ENCODE measurements at regions not wholly inside any gene's neighbourhood (a gene's known extent, or its start where the extent isn't known, plus 50 kb on each side); places are given as distances from the start of the nearest gene placed in this dataset.

DNA sequence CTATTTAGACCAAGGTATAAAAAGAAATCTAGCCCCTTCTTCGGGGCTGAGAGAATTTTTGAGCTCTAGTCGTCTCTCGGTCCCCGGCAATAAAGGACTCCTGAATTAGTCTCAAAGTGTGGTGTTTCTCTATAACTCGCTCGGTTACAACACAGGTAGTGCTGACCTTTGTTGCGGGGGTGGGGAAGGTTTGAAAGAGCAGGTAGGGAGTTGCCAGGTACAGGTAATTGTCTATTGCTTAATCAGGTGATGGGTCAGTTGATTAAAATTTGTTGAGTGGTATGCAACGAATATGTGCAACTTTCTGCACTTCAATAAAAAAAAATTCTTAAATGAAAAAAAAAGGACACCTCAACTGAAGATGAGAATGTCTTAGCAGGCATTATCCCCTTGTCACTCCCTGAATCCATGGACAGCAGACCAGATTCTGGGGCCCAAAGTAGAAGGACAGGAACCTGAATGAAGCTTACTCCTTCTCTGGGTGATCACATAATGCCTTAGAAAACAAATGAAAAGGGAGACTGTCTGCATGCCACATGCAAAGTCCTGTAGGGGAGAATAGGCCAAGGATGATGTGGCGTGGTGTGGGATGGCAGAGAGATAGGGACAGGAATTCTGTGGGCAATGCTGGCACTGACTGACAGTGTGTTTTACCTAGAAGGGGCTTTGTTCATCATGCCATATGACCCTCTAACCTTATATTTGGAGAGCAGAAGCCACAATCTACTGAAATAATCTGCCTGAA, 157.6 kb upstream of the OLIG3 start:
- no peak for DNase-seq (ENCODE audit: low spot score)
- intact Hi-C loops (cut with DNase I) = no loop called here
- no peak for ATAC-seq

GRCh38 chr6:137652961-137653705, 158.9 kb upstream of the OLIG3 start:
- DNase-seq (ENCODE audit: low spot score) = no peak
- intact Hi-C loops (cut with DNase I) = no loop called here
- no peak for ATAC-seq

- intact Hi-C loops (cut with DNase I) = no loop called here
- ATAC-seq = no peak
Observed at GRCh38 chr6:137653706-137654059, 159.5 kb upstream of the OLIG3 start.

GRCh38 chr6:137654365-137654981, 160.3 kb upstream of the OLIG3 start:
- DNase-seq (ENCODE audit: low spot score) (no peak), ATAC-seq (no peak)
- intact Hi-C loops (cut with DNase I) = no loop called here

More at GRCh38 chr6:137653706-137654059, 159.5 kb upstream of the OLIG3 start:
- no peak for DNase-seq (ENCODE audit: low spot score)

GRCh38 chr6:137655291-137655690, 161.1 kb upstream of the OLIG3 start:
- intact Hi-C loops (cut with DNase I) = no loop called here
- DNase-seq (ENCODE audit: low spot score) (no peak), ATAC-seq (no peak)

DNA sequence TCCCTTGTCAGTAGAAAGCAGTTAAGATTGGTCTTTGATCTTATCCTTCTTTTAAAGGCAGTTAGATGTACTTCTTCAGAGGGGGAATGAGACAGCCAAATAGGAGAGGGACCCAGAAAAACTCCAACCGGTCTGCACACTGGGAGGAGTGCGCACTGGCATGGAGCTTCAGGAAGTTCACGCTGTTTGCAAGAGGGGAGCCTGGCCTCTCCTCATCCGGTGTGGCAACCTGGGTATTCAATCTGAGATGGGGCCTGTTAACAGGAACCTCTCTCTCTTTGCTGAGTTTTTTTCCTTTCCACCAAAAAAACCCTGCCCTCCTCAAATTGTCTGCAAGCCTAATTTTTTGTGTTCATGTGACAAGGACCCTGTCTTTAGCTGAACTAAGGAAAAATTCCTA, 162.5 kb upstream of the OLIG3 start:
- no peak for DNase-seq (ENCODE audit: low spot score)
- no peak for ATAC-seq
- intact Hi-C loops (cut with DNase I) = no loop called here

- intact Hi-C loops (cut with DNase I) = no loop called here
- DNase-seq (ENCODE audit: low spot score) (no peak), ATAC-seq (no peak)
Observed at GRCh38 chr6:137657351-137657911, 163.2 kb upstream of the OLIG3 start.

GRCh38 chr6:137658287-137658686, 164.1 kb upstream of the OLIG3 start:
- intact Hi-C loops (cut with DNase I) = no loop called here
- ATAC-seq (no peak), DNase-seq (ENCODE audit: low spot score) (no peak)

- DNase-seq (ENCODE audit: low spot score) (no peak), ATAC-seq (no peak)
- intact Hi-C loops (cut with DNase I) = no loop called here
Observed at GRCh38 chr6:137659871-137660270, 165.7 kb upstream of the OLIG3 start.

- intact Hi-C loops (cut with DNase I) = no loop called here
- DNase-seq (ENCODE audit: low spot score) = no peak
- ATAC-seq = no peak
Observed at GRCh38 chr6:137660296-137660731, 166.1 kb upstream of the OLIG3 start.

DNA sequence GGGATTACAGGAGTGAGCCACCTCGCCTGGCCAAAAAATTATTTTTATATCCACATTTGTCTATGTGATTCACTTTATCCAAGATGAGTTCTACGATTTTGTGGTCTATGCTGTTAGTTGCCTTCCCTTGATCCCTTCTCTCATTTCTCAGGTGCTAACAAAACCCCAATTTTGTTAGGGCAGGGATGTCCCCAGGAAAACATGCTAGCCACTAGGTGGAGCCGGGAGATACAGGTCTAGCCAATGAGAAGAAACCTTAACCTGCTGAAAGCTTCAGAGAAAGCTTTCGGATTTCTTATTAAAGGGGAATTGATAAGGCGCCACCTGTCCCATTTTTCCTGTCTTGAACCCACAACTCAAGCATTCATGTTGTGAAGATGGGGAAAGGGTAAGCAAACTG, 167.4 kb upstream of the OLIG3 start:
- intact Hi-C loops (cut with DNase I) = no loop called here
- no peak for DNase-seq (ENCODE audit: low spot score)
- no peak for ATAC-seq

DNA sequence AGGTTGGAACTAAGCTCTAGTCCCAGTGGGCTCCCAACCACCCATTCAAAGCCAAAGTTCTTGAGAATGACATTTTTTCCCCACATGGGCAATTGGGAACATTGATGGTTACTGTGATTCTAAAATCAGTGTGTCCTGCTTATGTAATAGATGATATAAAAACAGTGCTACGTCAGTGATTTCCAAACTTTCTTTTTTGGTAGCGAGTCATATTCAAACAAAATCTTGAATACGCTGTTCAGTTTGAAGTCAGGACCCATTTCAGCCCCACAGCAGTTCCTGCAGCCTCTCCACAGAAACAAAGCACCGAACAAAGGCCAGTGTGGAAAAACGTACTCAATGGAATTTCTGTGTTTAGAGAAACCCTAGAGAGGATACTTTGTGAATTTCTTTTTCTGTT, 170.0 kb upstream of the OLIG3 start:
- intact Hi-C loops (cut with DNase I) = no loop called here
- peak; percentile 76 for ATAC-seq
- DNase-seq (ENCODE audit: low spot score) = no peak

DNA sequence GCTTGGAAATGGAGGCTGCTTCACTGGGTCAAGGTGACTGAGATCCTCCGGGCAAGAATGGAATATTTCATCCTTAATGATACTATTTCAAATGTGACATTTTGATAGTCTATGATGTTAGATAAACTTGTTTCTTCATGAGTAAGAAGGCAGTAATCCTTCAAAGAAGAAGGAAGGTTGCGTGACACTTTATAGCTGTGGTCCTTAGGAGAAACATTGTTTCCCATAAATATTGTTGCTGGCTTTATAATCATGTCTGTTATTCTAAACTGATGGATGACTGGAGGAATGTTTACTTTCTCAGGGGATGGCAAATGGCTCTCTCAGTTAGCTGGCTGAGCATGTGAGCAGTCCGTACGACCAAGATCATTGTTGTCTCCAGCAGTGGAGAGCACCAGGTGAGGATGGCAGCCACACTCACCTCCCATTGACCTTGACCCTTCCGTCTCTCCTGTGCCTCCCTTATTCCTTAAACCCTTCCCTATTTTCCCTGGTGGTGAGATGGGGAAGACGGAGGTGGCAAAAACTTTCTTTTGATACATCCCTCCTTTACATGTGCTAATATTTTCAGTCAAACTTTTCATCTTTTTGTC, 171.2 kb upstream of the OLIG3 start:
- intact Hi-C loops (cut with DNase I) = no loop called here
- ATAC-seq = no peak
- no peak for DNase-seq (ENCODE audit: low spot score)

DNA sequence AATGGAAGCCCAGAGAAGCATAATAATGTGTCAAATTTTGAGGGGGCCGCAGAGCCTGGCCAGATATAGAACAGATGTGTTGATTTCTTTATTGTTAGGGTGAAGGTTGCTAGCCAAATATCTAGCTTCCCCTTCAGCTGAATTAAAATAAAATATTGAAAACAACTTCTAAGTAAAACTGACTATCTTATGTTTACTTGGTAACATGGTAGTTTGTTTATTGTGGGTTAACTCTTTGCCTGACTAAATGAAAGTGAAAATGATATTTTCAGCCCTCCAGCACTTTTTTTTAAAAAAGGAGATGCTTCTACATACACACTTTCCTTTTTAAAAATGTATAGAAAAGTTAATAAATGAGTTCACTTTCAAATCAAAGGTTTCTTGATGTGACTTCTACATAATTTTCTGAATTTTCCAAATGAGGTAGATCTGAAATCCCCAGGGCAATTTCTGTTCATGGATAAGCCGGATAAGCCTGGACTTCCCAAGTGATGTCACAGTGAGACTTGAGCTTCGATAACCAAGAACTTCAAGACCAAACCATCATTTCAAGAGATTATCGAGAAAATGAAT, 172.1 kb upstream of the OLIG3 start:
- DNase-seq (ENCODE audit: low spot score) (no peak), ATAC-seq (no peak)
- intact Hi-C loops (cut with DNase I) = no loop called here

DNA sequence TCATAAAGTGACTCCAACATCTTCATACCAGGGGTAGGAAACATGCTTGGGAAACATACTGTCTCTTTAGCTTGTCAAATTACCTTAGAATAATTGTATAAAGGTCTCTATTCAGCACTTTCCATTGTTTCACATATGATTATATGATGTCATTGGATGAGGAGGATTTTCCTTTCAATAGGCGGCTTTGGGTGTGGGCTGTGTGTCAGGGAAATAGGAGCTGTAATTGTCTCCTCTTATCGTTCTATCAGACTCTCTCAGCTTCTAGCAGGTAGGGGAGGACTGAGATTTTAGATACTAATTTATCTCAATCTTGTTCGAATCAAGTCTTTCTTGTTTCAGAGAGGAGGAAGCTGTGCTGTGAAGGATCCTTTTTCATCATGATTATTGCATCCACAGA, 179.4 kb upstream of the OLIG3 start:
- intact Hi-C loops (cut with DNase I) = no loop called here
- ATAC-seq (no peak), DNase-seq (ENCODE audit: low spot score) (no peak)

GRCh38 chr6:137676888-137677287, 182.7 kb upstream of the OLIG3 start:
- DNase-seq (ENCODE audit: low spot score) = no peak
- no peak for ATAC-seq
- intact Hi-C loops (cut with DNase I) = no loop called here

DNA sequence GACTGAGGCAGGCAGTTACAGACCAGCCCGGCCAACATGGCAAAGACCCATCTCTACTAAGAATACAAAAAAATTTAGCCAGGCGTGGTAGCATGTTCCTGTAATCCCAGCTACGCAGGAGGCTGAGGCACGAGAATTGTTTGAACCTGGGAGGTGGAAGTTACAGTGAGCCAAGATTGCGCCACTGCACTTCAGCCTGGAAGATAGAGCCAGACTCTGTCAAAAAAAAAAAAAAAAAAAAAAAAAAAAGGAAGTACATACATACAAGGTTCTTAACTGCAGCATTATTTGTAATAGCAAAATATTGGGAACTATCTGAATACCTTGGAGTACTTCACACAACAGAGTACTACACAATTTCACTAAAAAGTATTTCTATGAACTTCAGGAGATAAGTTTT, 183.5 kb upstream of the OLIG3 start:
- no peak for DNase-seq (ENCODE audit: low spot score)
- intact Hi-C loops (cut with DNase I) = no loop called here
- ATAC-seq = no peak

DNA sequence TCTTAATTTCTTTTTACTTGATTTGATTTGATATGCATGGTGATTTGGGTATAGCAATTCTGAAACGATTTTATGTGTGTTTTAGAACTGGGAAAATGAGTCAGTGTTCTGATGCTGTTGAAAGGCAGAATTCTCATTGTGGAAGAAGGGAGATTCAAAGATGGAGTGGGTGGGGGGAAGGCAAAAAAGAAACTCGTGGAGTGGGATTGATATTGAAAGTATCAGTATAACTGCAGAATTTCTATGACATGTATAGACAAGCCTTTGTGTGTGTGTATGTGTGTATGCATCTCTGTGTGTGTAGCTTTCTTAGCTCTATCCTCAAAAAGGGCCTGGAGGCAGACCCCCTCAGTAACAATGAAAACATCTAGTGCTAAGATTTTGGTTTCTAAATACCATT, 184.3 kb upstream of the OLIG3 start:
- intact Hi-C loops (cut with DNase I) = no loop called here
- ATAC-seq = no peak

GRCh38 chr6:137680705-137681346, 186.2 kb upstream of the TNFAIP3 start:
- ATAC-seq (no peak), DNase-seq (ENCODE audit: low spot score) (no peak)
- intact Hi-C loops (cut with DNase I) = no loop called here

More for the DNA sequence above, 184.3 kb upstream of the OLIG3 start:
- no peak for DNase-seq (ENCODE audit: low spot score)

All from sciatic nerve (tissue), 2 donors.